ENCODE measurements at regions not wholly inside any gene's neighbourhood (a gene's known extent, or its start where the extent isn't known, plus 50 kb on each side); places are given as distances from the start of the nearest gene placed in this dataset.
"Not testable (repeated sequence)": the region's sequence is repeated elsewhere in the genome, so short reads cannot be mapped to it uniquely, and the experiment has no call there.

DNA sequence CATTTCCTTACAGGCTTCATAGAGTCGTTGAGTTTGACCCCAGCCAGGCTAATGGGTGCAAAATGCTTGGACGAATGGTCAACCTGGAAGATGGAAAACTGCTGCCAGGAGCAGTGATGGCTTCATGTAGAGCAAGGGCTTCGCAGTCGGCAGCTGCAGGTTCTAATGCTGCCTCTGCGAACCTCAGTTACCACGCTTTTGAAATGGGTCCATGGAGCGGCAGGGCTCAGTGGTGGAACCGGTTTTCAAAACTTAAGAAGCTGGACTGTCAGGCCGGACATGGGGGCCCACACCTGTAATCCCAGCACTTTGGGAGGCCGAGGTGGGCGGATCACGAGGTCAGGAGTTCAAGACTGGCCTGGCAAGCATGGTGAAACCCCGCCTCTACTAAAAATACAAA is 55.9 kb upstream of the PRR5 start:
- Histone ChIP-seq H3K36me3 (no peaks in the 10 kb centered on the region), H3K4me1 (no peaks in the 10 kb centered on the region), H3K27ac (no peak overlapping the region), H3K4me3 (no peak overlapping the region), H3K9me3 (no peaks in the 10 kb centered on the region), H3K27me3 (no peaks in the 10 kb centered on the region)
- TF ChIP-seq POLR2A (IDR thresholded peaks at IDR 0.05), result no peak
- TF ChIP-seq, protein P1, sequence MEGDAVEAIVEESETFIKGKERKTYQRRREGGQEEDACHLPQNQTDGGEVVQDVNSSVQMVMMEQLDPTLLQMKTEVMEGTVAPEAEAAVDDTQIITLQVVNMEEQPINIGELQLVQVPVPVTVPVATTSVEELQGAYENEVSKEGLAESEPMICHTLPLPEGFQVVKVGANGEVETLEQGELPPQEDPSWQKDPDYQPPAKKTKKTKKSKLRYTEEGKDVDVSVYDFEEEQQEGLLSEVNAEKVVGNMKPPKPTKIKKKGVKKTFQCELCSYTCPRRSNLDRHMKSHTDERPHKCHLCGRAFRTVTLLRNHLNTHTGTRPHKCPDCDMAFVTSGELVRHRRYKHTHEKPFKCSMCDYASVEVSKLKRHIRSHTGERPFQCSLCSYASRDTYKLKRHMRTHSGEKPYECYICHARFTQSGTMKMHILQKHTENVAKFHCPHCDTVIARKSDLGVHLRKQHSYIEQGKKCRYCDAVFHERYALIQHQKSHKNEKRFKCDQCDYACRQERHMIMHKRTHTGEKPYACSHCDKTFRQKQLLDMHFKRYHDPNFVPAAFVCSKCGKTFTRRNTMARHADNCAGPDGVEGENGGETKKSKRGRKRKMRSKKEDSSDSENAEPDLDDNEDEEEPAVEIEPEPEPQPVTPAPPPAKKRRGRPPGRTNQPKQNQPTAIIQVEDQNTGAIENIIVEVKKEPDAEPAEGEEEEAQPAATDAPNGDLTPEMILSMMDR (IDR thresholded peaks at IDR 0.05), result no peak
- DNase-seq, result no peak

DNA sequence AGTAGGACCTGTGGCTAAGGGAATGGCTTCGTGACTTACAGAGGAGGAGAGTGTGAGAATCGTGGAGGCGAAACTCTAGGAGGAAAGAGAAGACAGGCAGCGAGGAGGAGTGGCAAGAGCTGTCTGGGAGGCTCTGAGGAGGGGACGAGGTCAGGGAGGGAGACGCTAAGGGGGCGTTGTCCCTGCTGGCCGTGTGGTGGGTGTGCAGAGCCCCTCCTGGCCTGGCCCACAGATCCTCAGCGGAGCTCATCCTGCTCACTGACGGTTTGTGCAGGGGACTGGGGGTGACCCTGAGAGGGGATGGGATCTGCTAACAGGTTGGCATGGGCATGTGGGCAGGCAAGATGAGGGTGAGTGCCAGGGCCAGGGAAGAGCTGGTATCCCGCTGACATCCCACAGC is 56.5 kb upstream of the PRR5 start:
- no peaks in the 10 kb centered on the region for H3K36me3 ChIP-seq
- no peak overlapping the region for H3K27ac ChIP-seq
- no peak for DNase-seq
- H3K4me3 ChIP-seq, result no peak overlapping the region
- H3K9me3 ChIP-seq, result no peaks in the 10 kb centered on the region
- H3K4me1 ChIP-seq, result no peaks in the 10 kb centered on the region
- H3K27me3 ChIP-seq, result no peaks in the 10 kb centered on the region
- TF ChIP-seq, protein P1 (IDR thresholded peaks at IDR 0.05), result no peak
- TF ChIP-seq POLR2A (IDR thresholded peaks at IDR 0.05), result no peak

DNA sequence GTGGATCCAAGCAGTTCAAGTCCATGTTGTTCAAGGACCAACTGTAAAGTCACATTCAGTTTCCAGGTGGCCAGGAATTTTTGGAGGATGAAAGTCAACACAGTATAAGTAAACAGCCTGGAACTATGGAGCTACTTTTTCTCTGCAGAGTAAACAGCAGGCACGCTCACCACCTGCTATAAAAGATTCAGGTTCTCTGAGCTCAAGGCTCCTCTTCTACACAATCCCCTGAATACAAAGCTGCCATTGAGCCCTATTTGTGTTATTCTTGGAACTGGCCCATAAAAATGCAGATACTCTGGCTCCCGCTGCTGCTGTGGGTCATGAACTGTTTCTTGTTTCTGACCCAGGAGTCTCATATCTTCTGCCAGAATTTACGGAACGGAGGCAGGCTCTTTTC is 56.9 kb upstream of the PRR5 start:
- TF ChIP-seq POLR2A (IDR thresholded peaks at IDR 0.05), result no peak
- TF ChIP-seq, protein P1 (IDR thresholded peaks at IDR 0.05), result no peak
- H3K36me3 ChIP-seq, result no peaks in the 10 kb centered on the region

DNA sequence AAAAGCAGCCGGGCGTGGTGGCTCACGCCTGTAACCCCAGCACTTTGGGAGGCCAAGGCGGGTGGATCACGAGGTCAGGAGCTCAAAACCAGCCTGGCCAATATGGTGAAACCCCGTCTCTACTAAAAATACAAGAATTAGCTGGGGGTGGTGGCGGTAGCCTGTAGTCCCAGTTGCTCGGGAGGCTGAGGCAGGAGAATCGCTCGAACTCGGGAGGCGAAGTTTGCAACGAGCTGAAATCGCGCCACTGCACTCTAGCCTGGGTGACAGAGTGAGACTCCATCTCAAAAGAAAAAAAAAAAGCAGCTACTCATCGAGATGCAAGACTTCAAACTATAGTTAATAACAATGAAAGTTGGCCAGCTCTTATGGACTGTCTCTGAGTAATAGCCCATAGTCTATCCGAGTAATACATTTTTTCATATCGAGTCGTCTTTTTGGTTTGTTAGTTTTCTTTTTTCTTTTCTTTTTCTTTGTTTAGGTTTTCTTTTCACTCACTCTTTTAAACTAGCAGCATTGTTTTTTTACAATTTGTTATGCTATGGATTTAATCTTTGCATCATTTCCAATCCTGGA is 58.4 kb upstream of the PRR5 start:
- H3K4me1 ChIP-seq, H3K36me3 ChIP-seq, H3K4me3 ChIP-seq, H3K9me3 ChIP-seq, H3K27ac ChIP-seq, H3K27me3 ChIP-seq, DNase-seq: not testable (repeated sequence)

More for the DNA sequence above, 56.9 kb upstream of the PRR5 start:
- no peak overlapping the region for H3K4me3 ChIP-seq
- no peak overlapping the region for H3K27ac ChIP-seq
- H3K27me3 ChIP-seq, result no peaks in the 10 kb centered on the region
- H3K4me1 ChIP-seq, result no peaks in the 10 kb centered on the region
- DNase-seq, result no peak
- H3K9me3 ChIP-seq, result no peaks in the 10 kb centered on the region

DNA sequence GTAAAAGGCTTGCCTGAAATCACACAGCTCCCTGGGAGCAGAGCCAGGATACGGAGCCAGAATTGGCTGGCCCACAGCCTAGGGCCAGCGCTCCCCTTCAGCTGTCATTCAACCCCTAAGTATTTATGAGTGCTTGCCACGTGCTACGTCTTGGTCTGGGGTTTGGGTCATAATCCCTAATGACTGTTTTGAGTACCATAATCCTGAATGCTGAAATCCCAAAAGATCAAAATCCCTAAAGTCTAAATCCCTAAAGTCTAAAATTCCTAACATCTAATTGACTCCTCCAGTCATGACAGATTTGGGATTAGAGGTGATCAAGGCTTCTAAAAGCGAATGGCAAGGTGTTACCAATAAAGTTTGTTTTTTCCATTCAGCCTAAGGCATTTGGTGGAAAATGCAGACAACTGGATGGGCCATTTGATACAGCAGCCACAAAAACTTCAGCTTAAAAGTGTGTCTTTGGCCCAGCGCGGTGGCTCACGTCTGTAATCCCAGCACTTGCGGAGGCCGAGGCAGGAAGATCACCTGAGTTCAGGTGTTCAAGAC is 59.8 kb upstream of the PRR5 start:
- H3K27ac ChIP-seq, result no peak overlapping the region
- H3K9me3 ChIP-seq, result no peaks in the 10 kb centered on the region
- no peaks in the 10 kb centered on the region for H3K4me1 ChIP-seq
- H3K36me3 ChIP-seq, result no peaks in the 10 kb centered on the region
- DNase-seq, result no peak
- no peaks in the 10 kb centered on the region for H3K27me3 ChIP-seq
- no peak overlapping the region for H3K4me3 ChIP-seq
- TF ChIP-seq, protein P1 (IDR thresholded peaks at IDR 0.05), result no peak
- TF ChIP-seq POLR2A (IDR thresholded peaks at IDR 0.05), result no peak

DNA sequence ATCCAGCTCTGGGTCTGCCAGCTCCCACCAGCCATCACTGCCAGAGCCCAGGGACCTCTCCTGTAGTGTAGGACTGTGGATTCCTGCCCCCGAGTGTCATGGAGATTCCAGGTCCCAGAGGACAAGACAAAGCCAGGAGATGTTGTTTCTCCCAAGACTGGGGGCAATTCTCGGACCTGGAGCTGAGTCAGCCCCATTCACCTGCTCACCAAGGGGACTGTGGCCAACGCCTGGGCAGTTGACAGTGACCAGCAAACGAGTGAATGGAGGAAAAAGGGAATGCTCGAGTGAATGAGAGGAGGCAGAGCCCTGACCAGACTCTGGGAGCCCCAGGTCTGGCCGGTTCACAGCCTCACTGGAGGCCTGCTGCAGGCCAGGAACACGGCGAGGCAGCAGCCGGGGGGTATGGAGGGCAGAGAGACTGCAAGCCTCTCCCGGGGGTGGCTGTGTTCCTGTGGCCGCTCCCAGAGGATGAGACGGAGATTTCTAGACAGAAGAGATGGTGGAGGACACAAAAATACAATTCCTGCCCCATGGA is 61.3 kb upstream of the PRR5 start:
- DNase-seq, result no peak
- Histone ChIP-seq H3K4me3 (no peak overlapping the region), H3K9me3 (no peaks in the 10 kb centered on the region), H3K36me3 (no peaks in the 10 kb centered on the region), H3K27me3 (no peaks in the 10 kb centered on the region), H3K4me1 (no peaks in the 10 kb centered on the region), H3K27ac (no peak overlapping the region)
- TF ChIP-seq, protein P1 (IDR thresholded peaks at IDR 0.05), result no peak
- no peak for TF ChIP-seq POLR2A (IDR thresholded peaks at IDR 0.05)

Data from Peyer's patch (tissue), 4 donors.